Activated naive CD8-positive, alpha-beta T cell treated with anti-CD3 and anti-CD28 coated beads for 36 hours (primary cell): ENCODE measurements at regions not wholly inside any gene's neighbourhood (a gene's known extent, or its start where the extent isn't known, plus 50 kb on each side); places are given as distances from the start of the nearest gene placed in this dataset.

Experiments
- DNase-seq: peaks from one replicate; pipeline ENCODE4 v3.0.0; 2021
- H3K27ac Mint-ChIP-seq: one replicate; pipeline ENCODE4 v1.8.0; 2022; ENCODE audit warnings: mild to moderate bottlenecking, moderate library complexity, mixed read lengths
- H3K27me3 Mint-ChIP-seq: one replicate; pipeline ENCODE4 v1.8.0; 2022; ENCODE audit warnings: mild to moderate bottlenecking, mixed read lengths
- H3K36me3 Mint-ChIP-seq: one replicate; pipeline ENCODE4 v1.8.0; 2021; ENCODE audit warnings: mild to moderate bottlenecking, mixed read lengths
- H3K4me1 Mint-ChIP-seq: one replicate; pipeline ENCODE4 v1.8.0; 2021; ENCODE audit warnings: mixed read lengths
- H3K4me3 Mint-ChIP-seq: one replicate; pipeline ENCODE4 v1.8.0; 2022; ENCODE audit warnings: mild to moderate bottlenecking, moderate library complexity, mixed read lengths
- H3K9me3 Mint-ChIP-seq: one replicate; pipeline ENCODE4 v1.8.0; 2022; ENCODE audit warnings: mixed read lengths

DNA sequence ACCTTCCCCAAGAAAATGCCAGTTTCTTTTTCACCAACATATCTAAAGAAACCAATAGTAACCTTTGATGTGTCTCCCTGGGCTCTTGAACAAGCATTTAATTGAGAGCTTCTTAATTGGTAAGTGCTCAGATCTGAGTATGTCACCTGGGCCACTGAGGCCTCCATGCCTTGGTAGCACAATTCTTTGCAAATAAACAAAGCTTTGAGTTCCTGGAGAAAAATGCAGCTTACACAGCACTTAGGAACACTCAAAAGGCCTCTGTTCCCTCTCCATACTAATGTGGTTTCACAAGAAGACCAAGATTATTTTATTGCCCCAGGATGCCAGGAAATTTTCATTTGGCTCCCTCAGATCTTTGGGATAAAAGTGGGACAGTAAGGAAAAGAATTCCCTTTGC lies 217.6 kb upstream of the CEP162 start:
- Mint-ChIP-seq H3K9me3 (no peaks in the 10 kb centered on the region), H3K4me3 (no peak overlapping the region), H3K4me1 (no peaks in the 10 kb centered on the region), H3K27ac (no peak overlapping the region), H3K36me3 (no peaks in the 10 kb centered on the region), H3K27me3 (no peaks in the 10 kb centered on the region)
- no peak for DNase-seq

DNA sequence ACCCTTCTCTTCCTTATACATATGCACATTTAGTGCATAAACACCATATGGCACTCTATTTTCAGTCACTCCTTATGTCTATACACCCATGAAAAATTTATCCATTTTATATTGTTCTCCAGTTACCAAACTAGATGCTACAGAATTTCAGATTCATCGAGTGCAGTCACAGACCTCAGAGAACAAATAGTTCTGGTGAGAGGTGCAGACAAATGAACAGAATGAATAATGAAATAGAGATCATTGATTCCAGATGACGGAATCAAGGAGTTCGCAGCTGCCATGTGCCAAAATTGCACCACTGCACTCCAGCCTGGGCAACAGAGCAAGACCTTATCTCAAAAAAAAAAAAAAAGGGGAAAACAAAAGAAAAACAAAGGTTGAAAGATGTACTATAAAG lies 214.8 kb upstream of the CEP162 start:
- H3K9me3 Mint-ChIP-seq, result no peaks in the 10 kb centered on the region
- H3K27ac Mint-ChIP-seq, result no peak overlapping the region
- no peaks in the 10 kb centered on the region for H3K36me3 Mint-ChIP-seq
- H3K4me3 Mint-ChIP-seq, result no peak overlapping the region
- H3K27me3 Mint-ChIP-seq, result no peaks in the 10 kb centered on the region
- no peak for DNase-seq
- H3K4me1 Mint-ChIP-seq, result no peaks in the 10 kb centered on the region

DNA sequence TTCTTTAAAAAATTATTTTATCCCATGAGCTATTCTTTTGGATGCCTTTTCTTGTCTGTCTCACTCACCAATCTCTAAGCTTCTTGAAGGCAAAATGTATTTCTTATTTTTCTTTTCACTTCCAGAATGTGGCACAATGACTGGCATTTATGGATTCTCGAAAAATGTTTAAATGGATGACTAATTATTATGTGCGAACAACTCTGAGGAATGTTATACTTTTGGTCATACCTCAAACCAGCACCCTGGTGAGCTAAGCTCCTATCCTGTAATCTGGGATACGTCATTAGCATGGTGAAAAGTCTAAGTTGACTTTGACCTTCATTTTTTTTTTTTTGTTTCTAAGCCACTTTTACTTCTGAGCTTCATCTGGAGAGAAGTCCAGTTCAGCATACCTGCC lies 214.0 kb upstream of the CEP162 start:
- no peak for DNase-seq
- Mint-ChIP-seq H3K27me3 (no peaks in the 10 kb centered on the region), H3K36me3 (no peaks in the 10 kb centered on the region), H3K9me3 (no peaks in the 10 kb centered on the region), H3K4me1 (no peaks in the 10 kb centered on the region), H3K4me3 (no peak overlapping the region), H3K27ac (no peak overlapping the region)

DNA sequence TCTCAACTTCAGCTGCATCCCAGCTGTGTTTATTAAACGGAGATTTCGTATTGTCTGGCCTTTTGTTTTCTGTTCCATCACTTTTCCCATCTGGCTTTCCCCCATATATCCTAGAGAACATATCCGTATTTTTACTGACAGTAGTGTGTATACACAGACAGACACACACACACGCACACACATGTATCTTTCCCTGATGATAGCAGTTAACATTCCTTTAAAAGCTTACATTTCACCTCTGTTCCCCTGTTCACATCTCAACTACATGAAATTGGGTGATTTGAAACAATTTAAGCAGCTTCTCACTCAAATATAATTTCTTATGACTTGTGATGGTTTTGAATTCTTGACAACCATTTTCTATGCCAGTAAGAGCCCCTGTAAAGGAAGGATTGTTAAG lies 207.1 kb upstream of the CEP162 start:
- H3K4me3 Mint-ChIP-seq, result no peak overlapping the region
- no peaks in the 10 kb centered on the region for H3K36me3 Mint-ChIP-seq
- peaks cover 5% of the 10 kb centered on the region for H3K27me3 Mint-ChIP-seq
- no peak overlapping the region for H3K27ac Mint-ChIP-seq
- H3K9me3 Mint-ChIP-seq, result no peaks in the 10 kb centered on the region
- no peaks in the 10 kb centered on the region for H3K4me1 Mint-ChIP-seq
- no peak for DNase-seq

DNA sequence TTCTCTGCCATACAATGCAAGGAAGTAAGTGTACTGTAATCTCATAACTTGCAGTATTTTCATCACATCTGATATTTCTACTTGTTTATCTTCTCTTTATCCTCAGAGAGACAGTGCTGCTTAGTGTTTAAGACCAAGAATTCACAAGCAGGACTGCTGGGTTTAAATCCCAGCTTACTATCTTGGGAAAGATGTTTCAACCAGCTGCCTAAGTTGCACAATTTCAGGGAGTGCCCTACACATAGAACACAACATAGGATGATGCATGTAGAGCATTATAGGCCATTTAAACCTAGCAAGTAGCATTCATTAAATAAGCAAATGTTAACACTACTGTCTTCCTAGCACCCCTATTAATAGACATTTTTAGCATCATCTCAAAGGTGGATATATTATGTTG lies 205.2 kb upstream of the CEP162 start:
- DNase-seq, result no peak
- no peaks in the 10 kb centered on the region for H3K36me3 Mint-ChIP-seq
- H3K4me3 Mint-ChIP-seq, result no peak overlapping the region
- no peak overlapping the region for H3K27ac Mint-ChIP-seq
- H3K4me1 Mint-ChIP-seq, result no peaks in the 10 kb centered on the region
- H3K9me3 Mint-ChIP-seq, result no peaks in the 10 kb centered on the region
- peaks cover 5% of the 10 kb centered on the region for H3K27me3 Mint-ChIP-seq

DNA sequence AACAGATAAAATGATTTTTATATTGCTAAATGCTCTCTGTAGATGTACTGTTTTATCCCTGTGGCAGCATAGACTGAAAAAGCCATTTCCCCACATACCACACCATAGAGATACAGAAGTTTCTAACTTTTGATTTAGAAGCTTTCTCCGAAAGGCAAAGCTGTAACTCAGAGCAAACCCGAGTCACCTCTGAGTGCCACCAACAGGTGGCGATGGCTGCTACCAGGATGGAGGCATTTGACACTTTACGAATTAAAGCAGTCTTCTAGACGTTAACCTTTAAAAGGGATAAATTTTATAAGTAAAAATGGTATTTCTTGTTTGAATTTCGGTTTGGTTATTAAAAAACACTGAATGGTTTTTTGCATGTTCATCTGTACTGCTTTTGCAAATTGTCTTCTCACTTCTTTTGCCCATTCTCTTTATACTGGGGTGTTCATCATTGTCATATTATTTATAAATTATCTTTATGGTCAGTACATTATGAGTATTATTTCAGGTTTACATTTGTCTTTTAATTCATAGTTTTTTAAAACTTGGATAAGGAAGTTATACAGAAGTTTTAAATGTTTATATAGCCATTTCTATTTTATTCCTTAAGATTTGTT lies 201.0 kb upstream of the CEP162 start:
- DNase-seq, result peak; percentile 6
- Mint-ChIP-seq H3K4me3 (no peak overlapping the region), H3K27me3 (peaks cover 14% of the 10 kb centered on the region), H3K27ac (no peak overlapping the region), H3K4me1 (no peaks in the 10 kb centered on the region), H3K9me3 (no peaks in the 10 kb centered on the region), H3K36me3 (no peaks in the 10 kb centered on the region)

DNA sequence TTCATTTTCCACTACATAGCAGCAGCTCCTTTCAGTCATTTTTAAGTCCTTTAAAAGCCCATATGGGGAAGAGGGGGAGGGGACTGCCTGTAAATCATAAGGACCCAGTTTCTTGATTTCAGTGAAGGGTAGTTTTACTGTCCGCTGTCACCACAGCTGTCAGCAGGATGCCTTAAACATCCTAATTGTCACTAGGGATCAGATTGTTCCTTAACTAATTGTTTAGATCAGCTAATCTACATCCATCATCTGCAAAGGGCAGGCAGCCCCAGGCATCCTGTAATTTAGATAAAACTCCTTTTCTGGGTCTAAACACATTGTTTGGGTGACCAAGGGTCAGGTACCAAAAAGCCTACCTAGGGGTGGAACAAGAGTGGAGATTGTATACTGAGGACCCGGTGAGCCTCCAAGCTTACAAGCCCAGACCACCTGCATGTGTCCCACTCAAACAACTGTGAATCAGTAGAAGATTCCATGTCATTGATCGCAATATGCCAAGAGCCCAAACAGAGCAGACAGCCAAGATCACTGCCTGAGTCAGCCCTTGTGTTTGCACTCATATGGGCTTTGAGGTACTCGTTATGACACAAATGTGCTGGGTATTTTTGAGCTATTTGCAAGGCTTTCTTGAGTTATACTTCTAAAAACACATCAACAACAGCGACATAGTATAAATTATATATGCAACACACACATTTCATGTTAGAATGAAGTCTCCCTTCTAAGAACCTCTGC lies 198.7 kb upstream of the CEP162 start:
- Mint-ChIP-seq H3K4me3 (no peak overlapping the region), H3K4me1 (no peaks in the 10 kb centered on the region), H3K9me3 (no peaks in the 10 kb centered on the region), H3K36me3 (no peaks in the 10 kb centered on the region), H3K27ac (no peak overlapping the region), H3K27me3 (peaks cover 16% of the 10 kb centered on the region)
- no peak for DNase-seq

DNA sequence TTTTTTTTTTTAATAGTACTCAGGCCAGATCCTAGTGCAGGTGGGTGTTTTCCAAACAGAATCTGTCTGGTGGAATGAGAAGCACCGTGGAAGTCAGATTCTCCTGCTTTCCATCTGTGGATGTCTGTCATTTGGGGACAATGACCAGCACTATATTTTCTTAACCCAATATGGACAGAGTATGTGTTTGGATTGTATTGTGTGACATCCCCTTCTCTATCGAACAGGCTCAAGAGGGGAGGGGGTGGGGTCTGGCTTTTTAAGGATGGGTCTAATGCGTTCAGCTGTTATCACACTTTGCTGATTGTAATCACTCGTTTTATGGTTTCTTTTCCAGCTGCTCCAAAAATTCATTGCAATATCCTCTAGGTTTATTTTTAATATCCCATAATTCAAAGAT lies 197.5 kb upstream of the CEP162 start:
- Mint-ChIP-seq H3K9me3 (no peaks in the 10 kb centered on the region), H3K36me3 (no peaks in the 10 kb centered on the region), H3K27ac (no peak overlapping the region), H3K4me3 (no peak overlapping the region), H3K4me1 (no peaks in the 10 kb centered on the region), H3K27me3 (peaks cover 16% of the 10 kb centered on the region)
- DNase-seq, result no peak

DNA sequence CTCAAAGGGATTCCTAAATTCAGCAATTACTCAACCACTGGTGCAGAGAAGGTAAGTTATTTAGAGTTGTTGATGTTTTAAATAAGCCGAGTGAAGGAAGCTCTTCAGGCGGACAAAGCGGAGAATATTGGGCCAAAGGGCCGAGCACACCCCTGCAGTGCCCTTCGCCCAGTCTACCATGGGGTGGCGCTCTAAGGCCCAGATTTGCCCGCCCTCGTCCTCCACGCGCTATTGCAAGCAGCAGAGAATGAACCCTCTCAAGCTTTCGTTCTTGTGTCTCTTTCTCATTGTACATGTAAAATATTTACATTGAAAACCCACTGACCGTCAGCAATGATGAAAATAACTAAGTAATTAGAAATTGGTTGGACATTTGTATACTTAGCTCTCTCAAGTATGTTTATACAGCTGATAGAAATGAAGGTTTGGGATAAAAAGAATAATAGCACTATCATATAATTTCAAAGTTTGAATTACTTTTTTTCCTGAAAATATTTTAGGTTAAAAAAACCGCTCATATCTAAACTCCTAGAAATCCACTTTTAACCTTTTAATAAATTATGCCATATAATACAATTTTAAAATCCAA lies 195.0 kb upstream of the CEP162 start:
- no peak overlapping the region for H3K27ac Mint-ChIP-seq
- no peaks in the 10 kb centered on the region for H3K9me3 Mint-ChIP-seq
- peaks cover 14% of the 10 kb centered on the region for H3K27me3 Mint-ChIP-seq
- H3K4me1 Mint-ChIP-seq, result no peaks in the 10 kb centered on the region
- no peaks in the 10 kb centered on the region for H3K36me3 Mint-ChIP-seq
- peak; percentile 12 for DNase-seq
- H3K4me3 Mint-ChIP-seq, result no peak overlapping the region

DNA sequence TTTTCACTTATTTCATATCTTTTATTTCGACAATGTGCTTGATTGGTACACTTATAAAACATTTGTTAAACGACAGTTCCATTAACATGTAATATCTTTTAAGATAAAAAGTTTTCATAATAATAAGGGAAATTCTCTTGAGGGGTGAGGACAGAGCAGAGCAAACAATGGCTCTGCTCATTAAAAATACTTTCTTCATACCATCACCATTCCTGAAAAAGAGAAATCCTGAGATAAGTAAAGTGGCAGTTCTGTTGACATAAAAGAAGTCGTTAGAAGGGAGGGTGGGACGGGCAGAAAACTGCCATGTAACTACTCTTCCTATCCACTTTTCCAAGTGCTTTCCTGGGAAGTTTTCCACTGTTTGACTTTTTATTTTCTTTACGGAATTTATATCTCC lies 193.6 kb upstream of the CEP162 start:
- peaks cover 6% of the 10 kb centered on the region for H3K27me3 Mint-ChIP-seq
- no peaks in the 10 kb centered on the region for H3K4me1 Mint-ChIP-seq
- DNase-seq, result no peak
- no peak overlapping the region for H3K4me3 Mint-ChIP-seq
- H3K9me3 Mint-ChIP-seq, result no peaks in the 10 kb centered on the region
- no peak overlapping the region for H3K27ac Mint-ChIP-seq
- H3K36me3 Mint-ChIP-seq, result no peaks in the 10 kb centered on the region

DNA sequence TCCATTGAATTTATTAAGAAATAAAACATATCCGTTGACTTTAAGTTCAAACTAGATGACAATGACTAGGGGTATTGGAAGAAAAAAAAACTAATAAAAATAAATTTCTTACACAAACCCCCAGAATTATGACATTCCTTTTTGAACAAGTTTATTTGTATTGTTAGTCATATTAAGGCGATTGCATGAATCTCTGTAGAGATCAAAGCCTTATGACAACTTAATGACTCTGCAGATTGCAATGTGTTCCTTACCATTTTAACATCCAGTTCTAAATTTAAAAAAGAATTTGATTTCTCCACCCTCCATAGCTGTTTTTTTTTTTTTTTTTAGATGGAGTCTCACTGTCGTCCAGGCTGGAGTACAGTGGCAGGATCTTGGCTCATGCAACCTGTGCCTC lies 189.8 kb upstream of the CEP162 start:
- no peak overlapping the region for H3K27ac Mint-ChIP-seq
- H3K27me3 Mint-ChIP-seq, result peaks cover 4% of the 10 kb centered on the region
- H3K4me3 Mint-ChIP-seq, result no peak overlapping the region
- no peaks in the 10 kb centered on the region for H3K36me3 Mint-ChIP-seq
- DNase-seq, result no peak
- H3K9me3 Mint-ChIP-seq, result no peaks in the 10 kb centered on the region
- H3K4me1 Mint-ChIP-seq, result no peaks in the 10 kb centered on the region

DNA sequence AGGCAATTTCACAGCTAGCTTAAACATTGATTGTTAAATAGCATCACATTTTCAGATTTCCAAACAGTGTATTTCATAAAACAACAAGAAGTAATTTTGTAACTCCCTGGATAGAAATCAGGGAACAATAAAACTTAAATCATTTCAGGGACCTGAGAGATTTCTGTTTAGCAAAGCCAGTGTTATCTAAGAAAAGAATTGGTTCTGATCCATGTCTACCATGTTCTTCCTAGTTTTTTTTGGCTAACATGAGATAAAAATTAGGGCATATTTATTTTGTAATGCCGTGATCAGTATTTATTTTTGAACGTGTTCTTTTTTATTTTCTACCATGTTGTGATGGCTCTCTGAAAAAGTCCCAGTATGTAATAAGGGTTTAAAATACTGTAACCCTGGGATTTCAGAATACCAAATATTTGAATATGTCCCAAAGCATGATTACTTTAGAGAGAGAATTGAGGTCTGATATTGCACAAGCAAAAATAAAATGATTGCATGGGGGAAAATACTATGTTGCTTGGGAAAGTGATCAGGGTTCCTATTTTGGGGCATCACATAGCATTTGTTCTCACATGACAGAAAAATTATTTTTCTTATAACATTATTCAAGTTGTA lies 188.7 kb upstream of the CEP162 start:
- H3K4me1 Mint-ChIP-seq, result no peaks in the 10 kb centered on the region
- DNase-seq, result no peak
- no peaks in the 10 kb centered on the region for H3K36me3 Mint-ChIP-seq
- H3K27me3 Mint-ChIP-seq, result no peaks in the 10 kb centered on the region
- no peak overlapping the region for H3K27ac Mint-ChIP-seq
- no peak overlapping the region for H3K4me3 Mint-ChIP-seq
- H3K9me3 Mint-ChIP-seq, result no peaks in the 10 kb centered on the region

DNA sequence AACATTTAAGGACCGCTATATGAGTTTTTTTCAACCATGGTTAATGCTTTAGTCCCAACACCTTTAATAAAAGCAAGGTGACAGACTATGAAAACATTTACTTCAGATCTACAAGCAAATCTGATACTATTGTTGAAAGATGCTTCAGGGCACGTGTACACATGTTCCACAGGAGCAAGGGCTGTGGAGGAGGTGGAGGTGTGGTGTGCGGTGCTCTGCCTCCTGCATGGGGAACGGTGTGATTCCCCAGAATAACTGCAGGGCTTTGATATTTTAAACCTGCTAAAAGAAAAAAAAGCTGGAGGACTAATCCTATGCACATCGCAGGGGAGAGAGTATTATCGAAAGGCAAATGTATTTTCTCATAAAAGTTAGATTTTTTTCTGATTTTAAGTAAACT lies 188.1 kb upstream of the CEP162 start:
- H3K36me3 Mint-ChIP-seq, result no peaks in the 10 kb centered on the region
- no peaks in the 10 kb centered on the region for H3K9me3 Mint-ChIP-seq
- no peak for DNase-seq
- no peaks in the 10 kb centered on the region for H3K4me1 Mint-ChIP-seq
- no peak overlapping the region for H3K27ac Mint-ChIP-seq
- H3K27me3 Mint-ChIP-seq, result no peaks in the 10 kb centered on the region
- H3K4me3 Mint-ChIP-seq, result no peak overlapping the region

DNA sequence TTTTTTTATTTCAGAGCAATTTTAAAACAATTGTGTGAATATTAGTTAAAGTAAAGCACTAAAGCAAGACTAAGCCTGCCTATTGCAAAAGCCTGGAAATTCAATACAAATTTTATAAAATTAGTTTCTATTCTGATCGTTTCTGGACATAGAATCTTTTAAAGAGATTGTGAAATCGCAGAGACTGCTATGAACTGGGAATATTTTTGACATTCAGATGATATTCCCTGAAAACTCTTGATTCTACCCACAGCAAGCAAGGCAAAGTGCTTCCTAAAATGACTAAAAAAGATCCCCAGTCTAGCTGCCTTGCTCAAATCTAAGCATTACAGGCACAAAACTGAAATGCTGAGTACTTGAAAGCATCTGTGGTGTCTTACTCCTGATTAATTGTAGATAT lies 187.6 kb upstream of the CEP162 start:
- no peak overlapping the region for H3K4me3 Mint-ChIP-seq
- H3K4me1 Mint-ChIP-seq, result no peaks in the 10 kb centered on the region

DNA sequence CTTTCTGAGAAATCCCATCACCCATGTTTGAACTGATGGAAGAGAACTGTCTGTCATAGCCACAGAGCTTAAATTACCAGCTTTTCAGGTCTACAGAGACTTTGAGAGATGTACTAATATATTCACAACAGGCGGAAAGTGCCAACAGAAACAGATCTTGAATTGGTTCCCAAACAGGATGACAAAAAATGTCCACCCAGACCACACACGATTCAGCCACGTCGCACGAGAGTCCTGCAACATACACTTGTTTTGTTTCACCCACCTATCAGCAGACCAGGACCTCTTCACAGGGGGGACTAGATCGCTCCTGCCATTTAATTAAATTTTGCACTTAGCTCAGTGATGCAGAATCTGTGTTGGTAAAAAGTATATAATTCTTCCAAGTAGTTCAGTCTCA lies 187.1 kb upstream of the CEP162 start:
- no peak for DNase-seq
- H3K9me3 Mint-ChIP-seq, result no peaks in the 10 kb centered on the region
- no peak overlapping the region for H3K4me3 Mint-ChIP-seq
- H3K36me3 Mint-ChIP-seq, result no peaks in the 10 kb centered on the region
- no peaks in the 10 kb centered on the region for H3K27me3 Mint-ChIP-seq
- H3K4me1 Mint-ChIP-seq, result no peaks in the 10 kb centered on the region
- no peak overlapping the region for H3K27ac Mint-ChIP-seq

More for the DNA sequence above, 187.6 kb upstream of the CEP162 start:
- no peak overlapping the region for H3K27ac Mint-ChIP-seq
- H3K27me3 Mint-ChIP-seq, result no peaks in the 10 kb centered on the region
- no peak for DNase-seq
- no peaks in the 10 kb centered on the region for H3K9me3 Mint-ChIP-seq
- H3K36me3 Mint-ChIP-seq, result no peaks in the 10 kb centered on the region
